Fibroblast of the aortic adventitia (primary cell): ENCODE measurements at regions not wholly inside any gene's neighbourhood (a gene's known extent, or its start where the extent isn't known, plus 50 kb on each side); places are given as distances from the start of the nearest gene placed in this dataset.

Source experiments
- DNase-seq: peaks from one replicate; pipeline ENCODE4 v3.0.0-alpha.2; 2010; ENCODE audit warnings: low read depth
- H3K4me3 ChIP-seq: 2 replicates; pipeline ENCODE4 v1.5.1; 2011; ENCODE audit warnings: low read depth, mild to moderate bottlenecking, control low read depth, low read length, moderate library complexity
- TF ChIP-seq, protein P1 (sequence below): IDR thresholded peaks from 2 replicates; pipeline ENCODE4 v1.5.1; 2011; ENCODE audit warnings: mild to moderate bottlenecking, low read length, control low read depth, inconsistent platforms; ENCODE audit not compliant: insufficient read depth

DNA sequence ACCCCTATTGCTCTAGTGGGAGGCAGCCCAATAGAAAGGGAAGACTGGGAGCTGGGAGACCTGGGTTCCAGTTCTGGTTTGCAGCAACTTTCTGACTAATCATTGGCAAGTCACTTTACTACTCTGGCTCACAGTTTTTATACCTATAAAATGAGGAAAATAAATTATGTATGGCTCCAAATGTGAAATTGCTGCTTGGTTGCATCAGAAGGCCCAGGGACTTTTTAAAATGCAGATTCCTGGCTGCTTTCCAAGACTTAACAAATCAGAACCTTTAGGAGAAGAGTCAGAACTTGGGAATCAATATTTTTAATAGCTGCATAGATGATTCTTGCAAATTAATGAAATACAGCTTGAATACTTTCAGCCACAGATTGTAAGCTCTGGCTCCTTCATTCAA lies 943.9 kb downstream of the EPHA4 start:
- DNase-seq: peak; percentile 30
- no peak overlapping the region for H3K4me3 ChIP-seq
- TF ChIP-seq, protein P1, sequence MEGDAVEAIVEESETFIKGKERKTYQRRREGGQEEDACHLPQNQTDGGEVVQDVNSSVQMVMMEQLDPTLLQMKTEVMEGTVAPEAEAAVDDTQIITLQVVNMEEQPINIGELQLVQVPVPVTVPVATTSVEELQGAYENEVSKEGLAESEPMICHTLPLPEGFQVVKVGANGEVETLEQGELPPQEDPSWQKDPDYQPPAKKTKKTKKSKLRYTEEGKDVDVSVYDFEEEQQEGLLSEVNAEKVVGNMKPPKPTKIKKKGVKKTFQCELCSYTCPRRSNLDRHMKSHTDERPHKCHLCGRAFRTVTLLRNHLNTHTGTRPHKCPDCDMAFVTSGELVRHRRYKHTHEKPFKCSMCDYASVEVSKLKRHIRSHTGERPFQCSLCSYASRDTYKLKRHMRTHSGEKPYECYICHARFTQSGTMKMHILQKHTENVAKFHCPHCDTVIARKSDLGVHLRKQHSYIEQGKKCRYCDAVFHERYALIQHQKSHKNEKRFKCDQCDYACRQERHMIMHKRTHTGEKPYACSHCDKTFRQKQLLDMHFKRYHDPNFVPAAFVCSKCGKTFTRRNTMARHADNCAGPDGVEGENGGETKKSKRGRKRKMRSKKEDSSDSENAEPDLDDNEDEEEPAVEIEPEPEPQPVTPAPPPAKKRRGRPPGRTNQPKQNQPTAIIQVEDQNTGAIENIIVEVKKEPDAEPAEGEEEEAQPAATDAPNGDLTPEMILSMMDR: no peak

DNA sequence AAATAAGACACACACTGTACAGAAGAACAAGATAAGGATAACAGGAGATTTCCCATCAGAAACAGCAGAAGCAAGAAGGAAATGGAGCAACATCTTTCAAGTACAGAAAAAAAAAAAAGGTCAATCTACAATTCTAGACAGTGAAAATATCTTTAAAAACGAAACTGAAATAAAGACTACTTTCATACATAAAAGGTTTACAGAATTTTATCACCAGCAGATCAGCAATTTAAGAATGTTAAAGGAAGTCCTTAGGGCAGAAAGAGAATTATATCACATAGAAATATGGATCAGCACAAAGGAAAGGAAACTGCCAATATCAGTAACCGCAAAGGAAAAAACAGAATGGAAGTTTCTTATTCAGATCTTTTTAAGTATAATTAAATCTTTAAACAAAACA lies 931.0 kb downstream of the EPHA4 start:
- H3K4me3 ChIP-seq: no peak overlapping the region
- DNase-seq: no peak
- TF ChIP-seq, protein P1: no peak

DNA sequence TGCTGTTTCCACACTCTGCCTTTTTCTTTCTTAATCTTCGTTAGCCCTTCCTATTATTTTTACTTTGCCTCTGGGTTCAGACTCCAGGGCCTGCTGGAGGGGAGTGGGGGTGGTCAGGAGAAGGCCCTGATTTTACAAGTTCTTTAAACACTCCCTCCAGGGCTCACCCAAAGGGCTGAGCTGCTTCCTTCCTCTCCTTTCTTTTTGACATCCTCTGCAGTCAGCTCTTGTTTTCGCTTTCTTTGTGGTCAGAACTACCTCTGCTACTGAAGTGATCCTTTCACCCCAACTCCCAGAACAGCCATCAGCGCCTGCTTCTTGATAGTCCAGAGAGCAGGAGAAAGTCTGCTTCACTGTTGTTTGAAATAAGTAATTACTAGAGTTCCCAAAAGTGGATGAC lies 925.7 kb downstream of the EPHA4 start:
- H3K4me3 ChIP-seq: no peak overlapping the region
- no peak for DNase-seq
- TF ChIP-seq, protein P1: no peak

DNA sequence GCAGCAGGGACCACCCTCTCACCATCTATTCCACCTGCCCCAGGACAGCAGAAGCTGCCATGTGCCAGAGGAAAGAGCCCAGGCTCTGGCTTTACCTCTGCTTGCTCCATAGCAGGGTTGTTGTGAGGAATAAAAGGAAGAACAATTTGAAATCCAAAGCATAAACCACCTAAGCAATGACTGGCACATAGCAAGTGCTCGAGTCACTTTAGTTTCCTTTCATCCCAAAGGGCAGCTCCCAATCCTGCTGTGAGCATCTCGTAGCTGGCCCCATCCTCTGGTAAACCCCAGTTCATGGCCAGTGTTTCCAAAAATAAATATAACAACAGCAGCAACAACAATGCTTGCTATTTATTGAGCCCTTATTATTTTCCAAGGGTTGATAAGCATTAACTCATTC lies 923.5 kb downstream of the EPHA4 start:
- H3K4me3 ChIP-seq: no peak overlapping the region
- TF ChIP-seq, protein P1: no peak
- DNase-seq: no peak

DNA sequence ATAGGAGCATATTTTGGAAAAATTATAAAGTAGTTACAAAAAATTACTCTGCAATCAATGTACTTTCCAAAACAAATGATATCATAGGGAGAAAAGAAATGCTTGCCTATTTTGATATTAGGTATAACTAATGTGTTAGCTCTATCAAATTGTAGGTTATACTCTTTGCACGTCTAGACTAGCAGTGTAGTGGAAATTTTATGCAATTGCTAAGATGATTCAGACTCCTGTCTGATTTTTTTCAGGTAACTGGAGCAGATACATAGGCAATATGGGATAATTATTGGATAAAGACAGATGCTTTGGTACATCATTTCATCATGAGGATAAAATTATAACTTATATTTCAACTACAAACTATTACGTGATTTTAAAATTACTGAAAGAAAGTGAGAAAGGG lies 918.3 kb downstream of the EPHA4 start:
- no peak overlapping the region for H3K4me3 ChIP-seq
- TF ChIP-seq, protein P1: no peak
- DNase-seq: no peak

DNA sequence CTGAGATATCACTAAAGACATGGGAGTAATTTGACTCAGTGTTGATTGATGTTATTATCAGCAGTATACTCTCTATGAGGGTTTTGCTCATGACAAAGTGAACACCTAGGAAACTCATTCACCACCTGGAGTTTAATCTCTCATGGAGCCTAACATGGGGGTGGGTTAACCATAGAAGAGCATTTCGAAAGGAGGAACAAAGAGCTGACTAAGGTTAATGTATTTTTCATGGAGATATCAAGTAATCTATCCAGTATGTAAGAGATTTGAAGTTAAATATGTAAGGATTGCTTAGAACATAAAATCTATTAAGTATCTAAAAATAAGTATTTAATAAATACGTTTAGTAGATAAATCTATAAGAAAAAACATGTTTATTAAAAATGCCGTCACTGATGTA lies 917.8 kb downstream of the EPHA4 start:
- DNase-seq: no peak
- TF ChIP-seq, protein P1: no peak
- H3K4me3 ChIP-seq: no peak overlapping the region
